ENCODE measurements at regions not wholly inside any gene's neighbourhood (a gene's known extent, or its start where the extent isn't known, plus 50 kb on each side); places are given as distances from the start of the nearest gene placed in this dataset.

DNA sequence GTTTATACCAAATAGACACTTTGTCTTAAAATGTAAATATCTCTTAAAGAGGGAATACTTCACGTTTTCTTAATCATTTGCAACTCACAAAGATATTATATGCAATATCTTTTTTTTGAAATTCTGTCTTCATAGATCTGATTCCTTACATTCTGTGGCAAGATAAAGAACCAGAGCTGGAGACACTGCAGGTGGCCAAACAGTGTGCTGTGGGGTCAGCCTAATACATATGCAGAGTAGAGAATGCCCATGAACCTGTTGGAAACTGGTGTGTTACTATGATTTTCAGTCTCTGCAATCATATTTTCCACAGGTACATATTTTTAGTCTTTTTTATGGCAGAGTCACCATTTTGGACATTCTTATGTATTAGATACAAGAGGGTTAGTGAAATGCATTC lies 229.6 kb upstream of the CHST9 start:
- H3K4me3 ChIP-seq (ENCODE audit: low read depth in 1 of 3, low read length in 3 of 3), result no peak overlapping the region
- H3K27me3 ChIP-seq (ENCODE audit: control insufficient read depth in 3 of 3, insufficient read depth in 3 of 3, low read length in 3 of 3), result no peaks in the 10 kb centered on the region
- FAIRE-seq (no peak), DNase-seq (no peak)
- H3K4me1 ChIP-seq (ENCODE audit: control insufficient read depth in 3 of 3, insufficient read depth in 2 of 3, low read depth in 1 of 3, low read length in 2 of 3), result no peaks in the 10 kb centered on the region
- no peak overlapping the region for H3K27ac ChIP-seq (ENCODE audit: low read depth in 1 of 3, low read length in 2 of 3)
- no peaks in the 10 kb centered on the region for H3K36me3 ChIP-seq (ENCODE audit: control insufficient read depth in 3 of 3, insufficient read depth in 2 of 3, low read depth in 1 of 3, low read length in 3 of 3)
- WGBS, 3 donors, result 60 to 75% (median 74%) methylated on average over 1 of the region's 1 CpG
- no peaks in the 10 kb centered on the region for H3K9me3 ChIP-seq (ENCODE audit: control insufficient read depth in 2 of 2, insufficient read depth in 1 of 2, low read depth in 1 of 2, low read length in 1 of 2)

DNA sequence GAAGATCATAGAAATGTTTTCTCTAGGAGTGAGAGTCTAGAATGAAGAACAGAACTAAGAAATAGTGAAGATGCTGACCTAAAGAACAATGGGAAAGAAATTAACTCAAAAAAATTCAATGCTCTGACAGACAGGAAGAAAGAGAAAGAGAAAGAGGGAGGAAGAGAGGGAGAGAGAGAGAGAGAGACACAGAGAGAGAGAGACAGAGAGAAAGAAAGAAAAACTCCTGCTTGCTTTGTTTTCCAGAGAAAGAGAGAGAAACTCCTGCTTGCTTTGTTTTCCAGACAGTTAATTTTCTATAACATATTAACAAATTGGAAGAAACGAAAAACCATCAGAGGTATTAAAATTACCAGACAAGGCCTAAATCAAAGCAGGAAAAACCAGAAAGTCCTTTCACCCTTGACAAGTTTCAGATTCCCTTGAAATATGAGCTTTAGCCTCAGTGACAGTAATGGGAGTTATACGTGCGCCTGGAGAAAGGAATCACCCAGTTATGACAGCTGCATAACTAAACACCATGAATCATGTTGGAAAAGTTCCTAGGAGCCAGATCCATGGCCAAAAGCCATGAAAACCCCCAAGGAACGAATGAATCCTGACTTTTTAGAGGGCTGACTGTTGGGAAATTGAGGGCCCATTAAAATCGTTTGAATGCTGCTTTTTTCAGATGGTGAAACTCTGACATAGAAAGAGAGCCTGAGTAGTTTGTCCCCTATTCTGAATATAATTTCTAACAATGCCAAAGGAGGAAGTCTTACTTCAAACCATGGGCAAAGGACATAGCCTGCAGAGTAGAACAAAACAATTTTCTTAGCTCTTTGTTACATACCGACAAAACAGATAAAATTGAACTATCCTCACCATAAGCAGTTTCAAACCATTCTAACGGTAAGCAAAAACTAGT lies 228.6 kb upstream of the CHST9 start:
- DNase-seq (peak in 1 of 2 donors; percentile 10), FAIRE-seq (no peak)
- Histone ChIP-seq H3K9me3 (ENCODE audit: control insufficient read depth in 2 of 2, insufficient read depth in 1 of 2, low read depth in 1 of 2, low read length in 1 of 2) (no peaks in the 10 kb centered on the region), H3K4me1 (ENCODE audit: control insufficient read depth in 3 of 3, insufficient read depth in 2 of 3, low read depth in 1 of 3, low read length in 2 of 3) (no peaks in the 10 kb centered on the region), H3K27ac (ENCODE audit: low read depth in 1 of 3, low read length in 2 of 3) (no peak overlapping the region), H3K4me3 (ENCODE audit: low read depth in 1 of 3, low read length in 3 of 3) (no peak overlapping the region), H3K36me3 (ENCODE audit: control insufficient read depth in 3 of 3, insufficient read depth in 2 of 3, low read depth in 1 of 3, low read length in 3 of 3) (no peaks in the 10 kb centered on the region), H3K27me3 (ENCODE audit: control insufficient read depth in 3 of 3, insufficient read depth in 3 of 3, low read length in 3 of 3) (no peaks in the 10 kb centered on the region)
- 58 to 70% (median 65%) methylated on average over 7 of the region's 7 CpGs for WGBS, 3 donors

DNA sequence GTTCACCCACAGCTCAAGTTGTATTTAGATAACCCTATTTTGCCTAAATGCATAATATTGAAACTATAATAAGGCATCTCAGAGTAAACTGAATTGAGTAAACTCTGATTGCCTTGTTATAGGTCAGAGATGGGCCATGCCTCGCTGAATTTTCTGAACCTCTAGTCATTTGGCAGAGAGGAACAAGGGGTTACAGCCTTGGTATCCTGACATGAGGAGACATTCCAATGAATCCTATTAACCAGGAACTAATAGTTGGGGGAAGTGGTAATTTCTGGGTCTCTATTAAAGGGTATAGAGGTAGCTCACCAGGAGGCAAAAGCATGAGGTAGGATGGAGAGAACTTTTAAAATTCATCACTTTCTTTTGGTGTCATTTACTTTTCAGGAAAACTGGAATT lies 227.4 kb upstream of the CHST9 start:
- no peak for DNase-seq
- WGBS, 3 donors, result 77 to 85% (median 83%) methylated on average over 1 of the region's 1 CpG
- no peaks in the 10 kb centered on the region for H3K36me3 ChIP-seq (ENCODE audit: control insufficient read depth in 3 of 3, insufficient read depth in 2 of 3, low read depth in 1 of 3, low read length in 3 of 3)
- no peak for FAIRE-seq
- H3K4me1 ChIP-seq (ENCODE audit: control insufficient read depth in 3 of 3, insufficient read depth in 2 of 3, low read depth in 1 of 3, low read length in 2 of 3), result no peaks in the 10 kb centered on the region
- H3K4me3 ChIP-seq (ENCODE audit: low read depth in 1 of 3, low read length in 3 of 3), result no peak overlapping the region
- no peaks in the 10 kb centered on the region for H3K27me3 ChIP-seq (ENCODE audit: control insufficient read depth in 3 of 3, insufficient read depth in 3 of 3, low read length in 3 of 3)
- no peak overlapping the region for H3K27ac ChIP-seq (ENCODE audit: low read depth in 1 of 3, low read length in 2 of 3)
- H3K9me3 ChIP-seq (ENCODE audit: control insufficient read depth in 2 of 2, insufficient read depth in 1 of 2, low read depth in 1 of 2, low read length in 1 of 2), result no peaks in the 10 kb centered on the region

- Histone ChIP-seq H3K4me1 (ENCODE audit: control insufficient read depth in 3 of 3, insufficient read depth in 2 of 3, low read depth in 1 of 3, low read length in 2 of 3) (no peaks in the 10 kb centered on the region), H3K4me3 (ENCODE audit: low read depth in 1 of 3, low read length in 3 of 3) (no peak overlapping the region), H3K36me3 (ENCODE audit: control insufficient read depth in 3 of 3, insufficient read depth in 2 of 3, low read depth in 1 of 3, low read length in 3 of 3) (no peaks in the 10 kb centered on the region), H3K27ac (ENCODE audit: low read depth in 1 of 3, low read length in 2 of 3) (no peak overlapping the region), H3K9me3 (ENCODE audit: control insufficient read depth in 2 of 2, insufficient read depth in 1 of 2, low read depth in 1 of 2, low read length in 1 of 2) (no peaks in the 10 kb centered on the region), H3K27me3 (ENCODE audit: control insufficient read depth in 3 of 3, insufficient read depth in 3 of 3, low read length in 3 of 3) (no peaks in the 10 kb centered on the region)
- DNase-seq (no peak), FAIRE-seq (no peak)
- WGBS, 3 donors, result 70 to 76% (median 76%) methylated on average over 2 of the region's 2 CpGs
Measured at GRCh38 chr18:27411911-27412310, 226.8 kb upstream of the CHST9 start.

- FAIRE-seq, result no peak
- H3K27ac ChIP-seq (ENCODE audit: low read depth in 1 of 3, low read length in 2 of 3), result no peak overlapping the region
- H3K4me1 ChIP-seq (ENCODE audit: control insufficient read depth in 3 of 3, insufficient read depth in 2 of 3, low read depth in 1 of 3, low read length in 2 of 3), result no peaks in the 10 kb centered on the region
- no peaks in the 10 kb centered on the region for H3K9me3 ChIP-seq (ENCODE audit: control insufficient read depth in 2 of 2, insufficient read depth in 1 of 2, low read depth in 1 of 2, low read length in 1 of 2)
- no peak for DNase-seq
- H3K36me3 ChIP-seq (ENCODE audit: control insufficient read depth in 3 of 3, insufficient read depth in 2 of 3, low read depth in 1 of 3, low read length in 3 of 3), result no peaks in the 10 kb centered on the region
- no peak overlapping the region for H3K4me3 ChIP-seq (ENCODE audit: low read depth in 1 of 3, low read length in 3 of 3)
- no peaks in the 10 kb centered on the region for H3K27me3 ChIP-seq (ENCODE audit: control insufficient read depth in 3 of 3, insufficient read depth in 3 of 3, low read length in 3 of 3)
- whole genome bisulfite sequencing, 3 donors, result 71 to 83% (median 77%) methylated on average over 1 of the region's 1 CpG
Measured at GRCh38 chr18:27411013-27411412, 225.9 kb upstream of the CHST9 start.

DNA sequence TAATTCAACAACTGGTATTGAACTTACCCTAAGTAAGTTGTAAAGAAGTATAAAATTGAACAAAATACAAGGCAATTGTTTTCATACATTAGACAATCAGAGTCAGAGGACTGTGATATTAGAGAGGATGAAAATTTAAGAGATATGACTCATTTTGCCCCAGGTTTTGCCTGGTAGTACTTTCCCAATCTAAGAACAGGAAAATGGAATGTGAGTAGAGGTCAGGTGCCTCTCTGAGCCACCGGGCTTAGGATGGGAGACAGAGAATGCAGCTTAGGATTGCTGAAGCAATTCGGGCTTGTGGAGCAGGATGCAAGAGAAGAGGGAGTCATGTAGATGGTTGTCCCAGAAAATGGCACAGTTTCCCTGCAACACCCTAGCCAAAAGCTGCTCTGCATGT lies 219.7 kb upstream of the CHST9 start:
- WGBS, 3 donors, result 76 to 90% (median 83%) methylated on average over 2 of the region's 2 CpGs
- Histone ChIP-seq H3K27me3 (ENCODE audit: control insufficient read depth in 3 of 3, insufficient read depth in 3 of 3, low read length in 3 of 3) (no peaks in the 10 kb centered on the region), H3K9me3 (ENCODE audit: control insufficient read depth in 2 of 2, insufficient read depth in 1 of 2, low read depth in 1 of 2, low read length in 1 of 2) (no peaks in the 10 kb centered on the region), H3K4me1 (ENCODE audit: control insufficient read depth in 3 of 3, insufficient read depth in 2 of 3, low read depth in 1 of 3, low read length in 2 of 3) (no peaks in the 10 kb centered on the region), H3K27ac (ENCODE audit: low read depth in 1 of 3, low read length in 2 of 3) (no peak overlapping the region), H3K36me3 (ENCODE audit: control insufficient read depth in 3 of 3, insufficient read depth in 2 of 3, low read depth in 1 of 3, low read length in 3 of 3) (no peaks in the 10 kb centered on the region), H3K4me3 (ENCODE audit: low read depth in 1 of 3, low read length in 3 of 3) (no peak overlapping the region)
- FAIRE-seq (no peak), DNase-seq (no peak)

DNA sequence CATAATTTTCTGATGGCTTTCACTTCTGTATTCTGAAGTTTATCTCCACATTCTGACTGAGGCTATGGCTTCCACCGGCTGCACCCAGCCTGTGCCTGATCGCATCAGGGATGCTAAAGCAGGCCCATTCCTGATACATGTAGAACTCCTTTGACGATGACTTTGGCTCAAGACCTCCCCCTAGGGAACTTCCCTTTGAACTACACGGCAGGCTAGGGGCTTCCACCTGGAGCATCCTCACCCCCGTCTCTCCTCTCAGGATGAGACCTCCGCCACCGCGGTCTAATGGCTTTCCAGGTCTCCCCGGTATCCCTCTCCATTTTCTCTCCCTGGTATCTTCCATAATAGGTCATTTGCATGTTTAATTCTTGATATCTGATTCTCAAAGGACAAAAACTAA lies 214.9 kb upstream of the CHST9 start:
- WGBS, 3 donors, result 75 to 80% (median 76%) methylated on average over 9 of the region's 9 CpGs
- H3K36me3 ChIP-seq (ENCODE audit: control insufficient read depth in 3 of 3, insufficient read depth in 2 of 3, low read depth in 1 of 3, low read length in 3 of 3), result no peaks in the 10 kb centered on the region
- H3K9me3 ChIP-seq (ENCODE audit: control insufficient read depth in 2 of 2, insufficient read depth in 1 of 2, low read depth in 1 of 2, low read length in 1 of 2), result no peaks in the 10 kb centered on the region
- FAIRE-seq (no peak), DNase-seq (no peak)
- H3K4me3 ChIP-seq (ENCODE audit: low read depth in 1 of 3, low read length in 3 of 3), result no peak overlapping the region
- H3K27me3 ChIP-seq (ENCODE audit: control insufficient read depth in 3 of 3, insufficient read depth in 3 of 3, low read length in 3 of 3), result no peaks in the 10 kb centered on the region
- H3K27ac ChIP-seq (ENCODE audit: low read depth in 1 of 3, low read length in 2 of 3), result no peak overlapping the region
- no peaks in the 10 kb centered on the region for H3K4me1 ChIP-seq (ENCODE audit: control insufficient read depth in 3 of 3, insufficient read depth in 2 of 3, low read depth in 1 of 3, low read length in 2 of 3)

DNA sequence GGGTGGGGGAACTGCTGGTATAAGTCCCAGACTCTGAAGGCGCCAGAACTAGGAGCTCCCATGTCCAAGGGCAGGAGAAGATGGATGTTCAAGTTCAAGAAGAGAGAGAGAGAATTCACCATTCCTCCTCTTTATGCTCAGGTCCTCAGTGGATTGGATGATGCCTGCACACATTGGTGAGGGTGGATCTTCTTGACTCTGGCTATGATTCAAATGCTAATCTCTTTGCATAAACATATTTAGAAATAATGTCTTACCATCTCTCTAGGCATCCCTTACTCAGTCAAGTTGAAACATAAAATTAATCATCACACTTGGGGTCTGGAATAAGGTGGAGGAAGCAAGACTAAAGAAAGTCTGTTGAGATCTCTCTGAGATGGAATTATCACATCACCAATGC lies 210.6 kb upstream of the CHST9 start:
- Histone ChIP-seq H3K9me3 (ENCODE audit: control insufficient read depth in 2 of 2, insufficient read depth in 1 of 2, low read depth in 1 of 2, low read length in 1 of 2) (no peaks in the 10 kb centered on the region), H3K27me3 (ENCODE audit: control insufficient read depth in 3 of 3, insufficient read depth in 3 of 3, low read length in 3 of 3) (no peaks in the 10 kb centered on the region), H3K4me3 (ENCODE audit: low read depth in 1 of 3, low read length in 3 of 3) (no peak overlapping the region), H3K4me1 (ENCODE audit: control insufficient read depth in 3 of 3, insufficient read depth in 2 of 3, low read depth in 1 of 3, low read length in 2 of 3) (no peaks in the 10 kb centered on the region), H3K27ac (ENCODE audit: low read depth in 1 of 3, low read length in 2 of 3) (no peak overlapping the region), H3K36me3 (ENCODE audit: control insufficient read depth in 3 of 3, insufficient read depth in 2 of 3, low read depth in 1 of 3, low read length in 3 of 3) (no peaks in the 10 kb centered on the region)
- WGBS, 3 donors, result 47 to 79% (median 78%) methylated on average over 1 of the region's 1 CpG
- FAIRE-seq (no peak), DNase-seq (no peak)

- Histone ChIP-seq H3K36me3 (ENCODE audit: control insufficient read depth in 3 of 3, insufficient read depth in 2 of 3, low read depth in 1 of 3, low read length in 3 of 3) (no peaks in the 10 kb centered on the region), H3K4me3 (ENCODE audit: low read depth in 1 of 3, low read length in 3 of 3) (no peak overlapping the region), H3K4me1 (ENCODE audit: control insufficient read depth in 3 of 3, insufficient read depth in 2 of 3, low read depth in 1 of 3, low read length in 2 of 3) (no peaks in the 10 kb centered on the region), H3K27ac (ENCODE audit: low read depth in 1 of 3, low read length in 2 of 3) (no peak overlapping the region), H3K9me3 (ENCODE audit: control insufficient read depth in 2 of 2, insufficient read depth in 1 of 2, low read depth in 1 of 2, low read length in 1 of 2) (no peaks in the 10 kb centered on the region), H3K27me3 (ENCODE audit: control insufficient read depth in 3 of 3, insufficient read depth in 3 of 3, low read length in 3 of 3) (no peaks in the 10 kb centered on the region)
- DNase-seq (no peak), FAIRE-seq (no peak)
- WGBS, 3 donors, result 71 to 74% (median 72%) methylated on average over 3 of the region's 3 CpGs
Measured at GRCh38 chr18:27394687-27395086, 209.6 kb upstream of the CHST9 start.

Measured in small intestine (tissue), 7 donors.